ENCODE measurements at regions not wholly inside any gene's neighbourhood (a gene's known extent, or its start where the extent isn't known, plus 50 kb on each side); places are given as distances from the start of the nearest gene placed in this dataset.

DNA sequence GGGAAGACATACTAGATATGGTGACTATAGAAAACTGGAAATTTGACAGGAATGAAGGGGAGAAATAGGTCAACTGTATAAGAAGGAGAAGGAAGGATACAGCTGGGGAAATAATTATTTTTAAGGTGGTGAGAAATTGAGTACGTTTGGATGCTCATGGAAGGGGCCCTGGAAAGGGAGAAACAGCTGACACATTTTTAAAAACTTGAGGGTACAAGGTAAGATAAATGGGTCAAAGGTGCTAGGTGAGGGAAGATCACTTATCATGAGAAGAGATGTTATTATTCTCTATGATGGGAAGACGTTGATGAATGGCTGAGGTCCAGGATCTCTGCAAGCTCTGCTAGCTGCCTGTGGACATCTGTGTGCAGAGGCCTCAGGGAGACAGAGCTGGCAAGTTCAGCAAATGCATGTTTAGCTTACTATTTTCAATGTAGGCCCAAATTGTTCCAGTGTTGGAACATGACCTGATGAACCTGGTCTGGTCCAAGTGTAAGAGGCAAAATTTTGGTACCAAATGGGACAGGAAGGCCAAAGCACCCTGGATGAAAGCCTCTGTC lies 181.7 kb downstream of the MTRR start:
- no peak for DNase-seq

- DNase-seq: peak; percentile 27
These were observed 184.3 kb downstream of the MTRR start for GRCh38 chr5:8053270-8053669.

GRCh38 chr5:8057769-8058168 lies 188.8 kb downstream of the MTRR start:
- no peak for DNase-seq

DNA sequence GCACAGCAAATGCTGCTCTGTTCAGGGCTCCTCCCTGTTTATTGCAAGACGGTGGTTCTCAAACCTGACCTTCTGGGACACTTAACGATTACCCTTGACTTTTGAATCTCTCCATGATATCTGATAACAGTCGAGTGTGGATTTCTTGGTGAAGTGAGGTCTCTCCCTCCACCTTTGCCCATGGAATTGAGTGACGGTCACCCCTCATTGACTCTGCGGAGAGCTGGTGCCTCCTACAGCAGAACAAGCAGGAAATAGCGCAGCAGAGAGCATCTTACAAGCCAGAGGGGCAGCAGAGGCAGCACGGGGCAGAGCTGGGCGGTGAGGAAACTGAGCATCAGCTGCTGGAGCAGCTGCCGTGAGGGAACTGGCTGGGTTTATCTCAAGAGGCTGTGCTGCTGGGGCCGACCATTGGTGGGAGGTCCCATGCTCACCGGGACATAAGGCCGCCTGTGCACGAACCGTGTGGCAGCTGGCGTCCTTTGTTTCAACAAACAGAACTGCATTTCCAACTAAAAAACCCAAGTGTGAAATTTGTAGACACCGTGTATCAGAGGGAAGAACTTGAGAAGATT lies 189.8 kb downstream of the MTRR start:
- no peak for DNase-seq

- no peak for DNase-seq
These were observed 190.4 kb downstream of the MTRR start for GRCh38 chr5:8059337-8059736.

- DNase-seq: no peak
These were observed 191.4 kb downstream of the MTRR start for GRCh38 chr5:8060235-8060952.

DNA sequence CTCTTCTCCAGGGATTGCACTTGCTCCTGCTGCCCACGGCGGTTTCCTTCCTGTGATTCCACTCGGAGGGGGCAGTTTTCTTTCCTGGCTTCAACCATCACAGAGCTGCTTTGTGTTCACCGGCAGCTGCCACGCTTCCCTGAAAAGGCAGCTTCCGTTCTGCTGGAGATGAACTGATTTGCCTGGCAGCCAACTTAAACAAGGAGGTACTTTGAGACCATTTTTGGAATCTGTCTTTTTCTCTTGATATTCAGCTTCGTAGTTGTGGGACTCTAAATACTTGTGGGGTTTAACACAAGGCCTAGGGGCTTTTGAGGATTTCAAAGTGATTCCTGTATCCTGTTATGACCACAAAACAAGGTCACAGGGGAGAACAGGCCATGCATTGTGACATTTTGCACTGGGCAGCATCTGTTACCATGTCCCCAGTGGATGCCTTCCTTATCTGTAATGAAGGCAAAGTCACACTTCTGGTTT lies 192.0 kb downstream of the MTRR start:
- no peak for DNase-seq

- no peak for DNase-seq
These were observed 193.6 kb downstream of the MTRR start for GRCh38 chr5:8062521-8062920.

GRCh38 chr5:8068078-8068477 lies 199.1 kb downstream of the MTRR start:
- no peak for DNase-seq

GRCh38 chr5:8070138-8070537 lies 201.2 kb downstream of the MTRR start:
- no peak for DNase-seq

DNA sequence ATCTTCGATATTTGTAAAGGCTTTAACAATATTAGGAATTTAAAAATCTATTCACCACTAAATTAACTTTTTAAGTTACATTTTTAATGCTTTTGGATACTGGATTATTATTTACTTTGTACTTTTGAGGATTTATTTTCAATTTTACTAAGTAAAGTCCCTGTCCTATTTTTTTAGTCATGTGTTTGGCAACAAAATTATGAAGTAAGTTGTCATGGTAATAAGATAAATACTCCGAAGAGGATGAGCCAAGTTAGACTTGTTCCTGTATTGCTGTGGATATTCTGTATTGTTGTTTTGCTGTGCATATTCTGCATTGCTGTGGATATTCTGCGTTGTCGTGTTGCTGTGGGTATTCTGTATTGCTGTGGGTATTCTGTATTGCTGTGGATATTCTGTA lies 210.1 kb downstream of the MTRR start:
- DNase-seq: no peak

DNA sequence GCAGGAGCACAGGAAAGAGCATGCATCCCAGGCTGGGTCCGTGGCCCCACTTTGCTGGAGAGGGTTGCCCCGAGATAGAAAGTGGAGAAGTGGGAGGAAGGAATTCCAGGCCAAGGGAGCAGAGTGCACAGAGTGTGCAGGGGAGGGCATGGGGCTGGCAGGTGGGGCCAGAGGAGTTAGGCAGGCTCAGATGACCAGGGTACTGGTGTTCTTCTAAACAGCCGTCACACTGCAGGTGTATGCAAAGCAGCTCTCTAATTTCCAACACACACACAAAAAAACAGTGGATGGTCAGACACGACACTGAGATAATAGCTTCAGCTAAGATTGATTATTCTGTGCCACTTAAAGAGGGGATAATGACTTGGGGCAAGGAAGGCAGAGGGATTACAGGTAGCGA lies 212.2 kb downstream of the MTRR start:
- no peak for DNase-seq

DNA sequence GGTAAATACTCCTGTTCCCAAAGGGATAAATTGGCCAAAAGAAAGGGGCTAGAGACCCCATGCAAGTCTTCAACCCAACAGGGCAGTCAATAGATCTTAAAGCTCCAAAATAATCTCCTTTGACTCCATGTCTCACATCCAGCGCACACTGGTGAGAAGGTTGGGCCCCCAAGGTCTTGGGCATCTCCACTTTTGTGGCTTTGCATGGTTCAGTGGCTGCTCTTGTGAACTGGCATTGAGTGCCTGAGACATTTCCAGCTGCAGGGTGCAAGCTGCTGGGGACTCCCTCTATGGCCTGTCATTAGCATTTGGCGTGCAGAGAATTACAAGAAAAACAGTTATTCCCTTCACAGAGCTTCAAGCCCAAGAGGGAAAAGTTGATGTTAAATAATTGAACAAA lies 224.7 kb downstream of the MTRR start:
- DNase-seq: no peak

DNA sequence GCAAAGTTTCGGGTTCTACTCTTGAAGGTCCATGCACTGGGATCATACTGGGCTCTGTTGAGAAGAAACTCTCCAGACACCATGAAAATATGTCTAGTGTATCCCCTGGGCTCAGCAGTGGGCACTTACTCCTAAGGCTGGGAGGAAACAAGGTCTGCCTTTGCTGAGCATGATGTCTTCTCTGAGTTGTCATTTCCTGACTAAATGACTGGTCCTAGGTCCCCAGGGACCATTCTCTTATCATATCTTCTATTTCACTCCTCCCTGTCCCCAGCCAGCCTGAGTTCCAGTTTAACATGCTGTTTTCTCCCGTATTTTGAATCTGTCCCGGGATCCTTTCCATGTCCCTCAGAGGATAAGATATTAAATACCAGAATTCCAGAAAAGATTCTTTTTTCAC lies 225.4 kb downstream of the MTRR start:
- DNase-seq: no peak

- DNase-seq: no peak
These were observed 228.2 kb downstream of the MTRR start for GRCh38 chr5:8097146-8097545.

DNA sequence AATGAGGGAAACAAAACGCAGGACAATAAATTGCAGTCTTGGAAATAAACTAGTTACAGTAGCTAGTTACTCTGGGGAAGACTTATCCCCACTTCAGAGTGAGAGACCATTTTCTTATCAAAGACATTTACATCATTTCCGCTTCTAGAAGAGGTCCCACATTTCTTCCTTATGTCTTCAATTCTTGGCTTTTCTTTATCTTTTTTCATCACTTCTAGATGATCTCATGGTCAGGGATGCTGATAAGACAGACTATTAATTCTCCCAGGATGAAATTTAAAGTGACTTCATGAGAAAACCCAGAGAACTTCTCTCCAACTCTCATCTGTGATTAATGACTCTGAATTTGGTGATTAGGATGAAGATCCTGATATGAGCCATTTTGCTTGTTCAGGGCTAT lies 229.1 kb downstream of the MTRR start:
- DNase-seq: no peak

DNA sequence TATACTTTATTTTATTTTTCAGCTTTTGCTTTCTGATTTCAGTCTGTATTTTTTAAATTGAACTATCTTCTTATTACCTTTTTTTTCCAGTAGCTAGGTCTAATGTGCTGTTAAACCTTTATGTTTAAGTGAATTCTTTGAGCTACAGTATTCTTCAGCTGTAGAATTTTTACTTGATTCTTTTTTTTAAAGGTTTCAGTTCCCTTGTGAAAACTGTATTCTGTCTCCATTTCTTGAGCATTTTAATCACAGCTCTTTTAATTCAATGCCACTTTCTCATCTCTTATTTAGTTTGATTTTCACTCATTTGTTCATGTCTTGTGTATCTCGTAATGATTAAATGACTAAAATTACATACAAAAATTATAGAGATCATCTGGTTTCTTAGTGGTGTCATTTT lies 233.8 kb downstream of the MTRR start:
- DNase-seq: no peak

DNA sequence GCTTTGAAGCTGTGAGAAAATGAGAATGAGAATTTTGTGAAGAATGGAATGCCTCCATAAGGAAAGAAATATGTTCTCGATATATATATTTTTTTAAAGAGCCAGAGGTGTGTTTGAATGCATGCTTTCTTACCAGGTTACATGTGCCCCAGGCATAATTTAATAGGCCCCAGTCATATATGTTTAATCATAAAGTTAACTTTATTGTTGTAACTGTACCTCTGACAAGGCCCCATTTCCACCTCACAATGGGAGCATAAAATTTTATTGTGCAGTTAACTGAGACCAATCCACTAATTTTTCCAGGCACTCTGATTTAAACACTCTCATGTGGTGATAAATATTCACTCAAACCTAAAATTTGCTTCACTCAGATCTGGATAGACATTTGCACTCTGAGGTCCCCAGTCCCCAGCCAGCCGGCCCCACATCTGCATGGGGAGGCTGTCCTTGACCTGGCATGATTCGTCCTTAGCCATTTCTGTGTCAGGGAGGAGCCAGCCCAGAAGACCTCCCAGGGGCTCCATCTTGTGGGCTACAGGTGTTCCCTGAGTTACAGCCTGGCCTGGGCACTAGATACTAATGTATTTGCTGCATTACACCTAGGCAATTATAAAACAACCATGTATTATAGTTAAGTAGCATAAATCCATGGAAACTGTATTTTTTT lies 245.8 kb downstream of the MTRR start:
- DNase-seq: no peak

DNA sequence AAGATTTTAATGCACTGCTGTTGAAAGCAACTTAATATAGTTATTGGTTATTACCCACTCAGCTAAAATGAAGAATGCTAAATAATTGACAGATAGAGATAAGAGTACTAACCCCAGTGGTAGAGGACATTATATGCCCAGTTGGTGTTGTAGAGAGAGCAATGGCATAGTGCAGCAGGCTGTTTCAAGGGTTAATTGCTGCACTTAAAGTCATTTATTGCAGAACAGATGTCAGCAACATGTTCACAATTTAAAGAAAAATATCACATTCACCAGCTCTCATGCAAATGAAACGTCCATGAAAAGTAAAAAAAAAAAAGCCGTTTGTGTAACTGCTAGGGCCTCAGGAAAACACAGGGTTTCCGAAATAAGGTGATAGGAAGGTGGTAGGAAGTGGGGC lies 254.6 kb downstream of the MTRR start:
- no peak for DNase-seq

- no peak for DNase-seq
These were observed 265.7 kb downstream of the MTRR start for GRCh38 chr5:8134609-8135008.

DNA sequence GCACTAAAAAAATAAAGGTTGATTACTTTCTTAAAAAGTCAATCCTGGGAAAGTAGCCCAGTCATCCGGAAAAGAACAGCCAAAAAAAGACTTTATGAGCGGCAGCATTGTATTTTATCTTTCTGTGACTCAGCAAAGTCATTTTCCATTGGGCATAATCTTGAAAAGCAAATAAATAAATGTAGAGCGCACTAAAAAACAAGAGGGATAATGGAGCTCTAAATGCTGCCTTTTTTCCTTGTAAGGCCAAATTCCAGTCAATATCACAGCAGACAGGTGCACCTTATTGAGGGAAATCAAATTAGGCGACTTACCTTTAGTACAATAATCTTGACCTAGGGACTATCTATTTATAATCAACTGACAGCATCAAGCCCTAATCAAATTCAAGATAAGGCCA lies 266.8 kb downstream of the MTRR start:
- no peak for DNase-seq

DNA sequence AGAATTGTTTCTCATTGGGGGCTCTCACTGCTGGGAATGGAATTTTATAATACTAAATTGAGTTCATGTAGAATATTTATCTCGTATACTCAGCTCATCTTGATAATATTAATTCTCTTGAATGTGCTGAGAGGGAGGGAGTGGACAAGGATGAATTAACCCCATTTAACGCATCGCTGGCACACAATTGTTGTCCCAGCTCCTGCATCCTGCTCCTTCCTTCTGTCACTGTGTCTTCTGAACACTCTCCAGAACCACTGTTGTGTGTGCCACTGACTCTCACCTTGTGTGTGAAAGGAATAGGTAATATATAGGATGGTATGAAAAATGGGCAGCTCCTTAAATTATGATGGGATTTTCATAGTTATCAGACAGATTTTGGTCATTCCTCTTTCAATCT lies 267.3 kb downstream of the MTRR start:
- no peak for DNase-seq

- no peak for DNase-seq
These were observed 269.1 kb downstream of the MTRR start for GRCh38 chr5:8137941-8138550.

- DNase-seq: no peak
These were observed 269.9 kb downstream of the MTRR start for GRCh38 chr5:8138884-8139283.
